CD4-positive, alpha-beta T cell treated with Interleukin-15 for 4 hours (primary cell): ENCODE measurements at regions not wholly inside any gene's neighbourhood (a gene's known extent, or its start where the extent isn't known, plus 50 kb on each side); places are given as distances from the start of the nearest gene placed in this dataset.
"Not testable (repeated sequence)": the region's sequence is repeated elsewhere in the genome, so short reads cannot be mapped to it uniquely, and the experiment has no call there.

ENCODE experiments used
- DNase-seq: peaks from one replicate; pipeline ENCODE4 v3.0.0-alpha.2; 2020; ENCODE audit warnings: low spot score

DNA sequence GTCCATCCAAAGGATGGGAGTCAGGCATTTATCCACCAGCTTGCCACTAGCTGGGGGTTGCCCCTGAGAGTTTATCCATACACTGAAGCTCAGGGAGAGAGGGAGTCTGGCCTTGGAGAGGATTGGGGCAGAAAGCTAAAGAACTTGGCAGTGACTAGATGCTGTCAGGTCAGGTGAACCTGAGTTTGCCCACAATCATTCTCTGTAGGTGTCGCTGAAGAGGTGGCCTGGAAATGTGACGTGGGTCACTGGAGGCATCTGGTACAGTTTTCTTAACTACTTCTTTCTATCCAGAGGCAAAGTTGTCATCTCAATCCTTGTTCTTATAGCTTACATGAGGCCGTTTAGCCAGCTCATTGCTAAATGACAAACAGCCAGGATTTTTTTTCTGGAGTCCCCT, 298.0 kb upstream of the CTNNB1 start:
- no peak for DNase-seq

DNA sequence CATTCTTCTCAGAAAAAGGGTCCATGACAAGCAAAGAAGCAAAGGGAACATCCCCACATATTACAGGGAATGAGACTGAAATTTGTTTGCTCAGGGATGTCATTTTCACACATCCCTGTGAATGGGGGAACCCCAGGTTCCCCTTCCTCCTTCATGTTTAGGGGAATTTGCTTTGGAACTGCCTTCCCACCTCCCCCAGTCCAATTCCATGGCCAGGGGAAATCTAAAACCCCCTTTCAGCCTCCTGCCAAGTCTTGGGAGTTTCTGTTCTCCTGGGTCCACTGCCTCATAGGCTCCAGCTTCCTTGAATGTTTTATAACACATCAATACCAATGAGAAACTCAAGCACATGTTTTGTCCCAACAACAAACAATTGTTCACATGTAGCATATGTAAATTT, 297.5 kb upstream of the CTNNB1 start:
- DNase-seq: no peak

- DNase-seq: not testable (repeated sequence)
These were observed 291.3 kb upstream of the CTNNB1 start for GRCh38 chr3:40907907-40908465.

GRCh38 chr3:40908612-40909011, 290.7 kb upstream of the CTNNB1 start:
- DNase-seq: no peak

- no peak for DNase-seq
These were observed 288.0 kb upstream of the CTNNB1 start for GRCh38 chr3:40911264-40911663.

DNA sequence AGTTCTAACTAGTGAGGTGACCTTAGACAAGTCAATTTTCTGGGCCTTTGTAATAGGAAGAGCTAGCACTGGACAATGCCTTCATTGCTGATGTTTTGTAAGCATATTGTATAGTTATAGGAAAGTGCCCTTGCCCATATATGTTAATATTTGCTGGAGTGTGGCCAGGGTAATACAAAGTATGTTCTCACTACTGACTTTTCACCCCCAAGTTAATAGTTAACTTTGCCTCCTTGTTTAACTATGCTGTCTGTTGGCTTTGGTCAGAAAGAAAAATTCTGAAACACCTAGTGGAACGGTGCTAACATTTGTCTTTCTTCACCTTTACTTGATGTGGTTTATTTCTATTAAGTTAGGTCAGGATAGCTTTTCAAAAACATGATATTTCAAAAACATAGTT, 287.4 kb upstream of the CTNNB1 start:
- DNase-seq: no peak

- no peak for DNase-seq
These were observed 286.8 kb upstream of the CTNNB1 start for GRCh38 chr3:40912461-40912860.

GRCh38 chr3:40913192-40913591, 286.1 kb upstream of the CTNNB1 start:
- no peak for DNase-seq

DNA sequence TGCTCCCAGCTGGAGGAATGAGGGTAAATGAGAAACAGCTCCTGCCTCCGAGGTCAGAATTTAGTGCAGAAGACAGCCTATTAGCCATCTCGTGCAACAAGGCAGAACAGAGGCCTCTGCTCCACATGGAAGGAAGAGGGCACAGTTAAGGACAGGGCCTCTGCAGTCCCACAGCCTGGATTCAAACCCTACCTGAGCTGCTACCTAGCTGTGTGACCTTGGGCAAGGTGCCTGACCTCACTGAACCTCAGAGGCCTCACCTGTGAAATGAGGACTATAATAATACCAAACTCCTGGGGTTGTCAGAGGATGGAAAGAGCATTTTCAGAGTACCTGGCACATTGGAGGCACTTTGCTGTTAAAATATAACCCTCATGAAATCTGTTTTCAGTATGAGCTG, 285.7 kb upstream of the CTNNB1 start:
- DNase-seq: no peak

DNA sequence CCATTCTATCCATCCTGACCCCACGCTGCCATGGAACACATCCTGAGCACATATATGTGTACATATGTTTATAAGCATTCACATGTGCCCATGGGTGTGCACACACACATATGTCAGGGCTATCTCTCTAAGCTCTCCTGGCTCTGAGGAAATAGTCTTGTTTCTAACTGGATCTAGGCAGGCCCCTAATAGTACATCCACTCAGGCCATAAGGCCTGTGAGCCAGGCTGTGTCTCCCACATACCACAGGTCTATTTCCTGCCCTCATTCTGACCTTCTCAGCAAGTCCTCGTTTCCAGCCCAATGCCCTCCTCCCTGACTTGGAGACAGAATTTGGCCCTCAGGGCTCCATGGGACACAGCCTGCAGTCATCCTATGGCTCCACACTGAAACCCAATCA, 284.8 kb upstream of the CTNNB1 start:
- DNase-seq: no peak

GRCh38 chr3:40915346-40915865, 283.9 kb upstream of the CTNNB1 start:
- DNase-seq: no peak

GRCh38 chr3:40920041-40920440, 279.3 kb upstream of the CTNNB1 start:
- DNase-seq: no peak

DNA sequence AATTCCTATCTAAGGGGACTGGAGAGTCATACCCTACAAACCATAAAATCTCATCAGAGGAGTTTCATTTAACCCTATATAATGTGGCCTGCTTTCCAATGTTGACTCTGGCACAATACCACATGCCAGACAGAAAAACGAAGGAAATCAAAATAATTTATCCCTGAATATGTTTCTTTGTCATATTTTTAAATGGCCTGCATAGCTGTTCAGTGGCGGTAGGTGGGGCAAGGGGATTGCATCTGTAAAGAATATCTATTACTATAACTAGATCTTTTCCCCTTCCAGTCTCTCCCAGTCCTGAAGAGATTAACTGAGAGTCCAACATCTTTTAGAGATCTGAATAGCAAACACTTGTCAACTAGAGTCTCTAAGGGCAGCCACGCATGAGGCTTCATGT, 278.1 kb upstream of the CTNNB1 start:
- no peak for DNase-seq

DNA sequence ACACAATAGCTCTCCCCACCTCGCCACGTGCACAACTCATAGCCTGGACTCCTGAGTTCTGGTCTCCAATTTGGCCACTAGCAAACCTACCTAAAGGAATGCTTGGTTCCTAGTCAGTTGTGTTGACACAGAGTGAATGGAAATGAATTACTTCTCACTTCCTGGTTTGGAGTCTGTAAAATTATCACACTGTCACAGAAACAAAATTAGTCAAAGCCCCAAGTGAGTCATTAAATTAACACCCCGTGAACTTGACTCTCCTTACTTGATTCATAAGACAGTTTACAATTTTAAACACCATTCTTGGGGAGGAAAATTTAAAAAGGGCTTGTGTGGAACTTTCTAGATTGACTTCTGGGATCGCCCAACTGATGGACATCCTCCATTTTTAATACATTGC, 276.2 kb upstream of the CTNNB1 start:
- no peak for DNase-seq

DNA sequence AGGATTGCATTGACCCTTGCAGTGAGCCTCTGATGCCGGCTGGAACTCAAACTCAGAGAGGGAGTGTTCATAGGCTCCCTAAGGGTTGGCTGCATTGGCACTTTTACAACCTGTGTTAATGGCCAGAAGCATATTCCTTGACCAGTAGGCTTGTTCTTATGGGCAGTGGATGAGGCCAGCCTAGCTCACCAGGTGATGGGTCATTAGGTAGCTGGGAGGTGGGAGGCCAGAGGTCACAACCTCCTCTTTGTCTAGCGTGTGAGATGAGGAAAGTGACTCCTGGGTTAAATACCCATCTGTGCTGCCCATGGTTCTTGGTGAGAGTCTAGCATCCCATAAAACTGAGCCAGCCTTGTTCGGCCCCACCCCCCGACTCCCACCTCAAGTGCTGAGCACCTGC, 275.7 kb upstream of the CTNNB1 start:
- no peak for DNase-seq

- DNase-seq: no peak
These were observed 274.7 kb upstream of the CTNNB1 start for GRCh38 chr3:40924559-40925141.

- no peak for DNase-seq
These were observed 274.1 kb upstream of the CTNNB1 start for GRCh38 chr3:40925231-40925630.

DNA sequence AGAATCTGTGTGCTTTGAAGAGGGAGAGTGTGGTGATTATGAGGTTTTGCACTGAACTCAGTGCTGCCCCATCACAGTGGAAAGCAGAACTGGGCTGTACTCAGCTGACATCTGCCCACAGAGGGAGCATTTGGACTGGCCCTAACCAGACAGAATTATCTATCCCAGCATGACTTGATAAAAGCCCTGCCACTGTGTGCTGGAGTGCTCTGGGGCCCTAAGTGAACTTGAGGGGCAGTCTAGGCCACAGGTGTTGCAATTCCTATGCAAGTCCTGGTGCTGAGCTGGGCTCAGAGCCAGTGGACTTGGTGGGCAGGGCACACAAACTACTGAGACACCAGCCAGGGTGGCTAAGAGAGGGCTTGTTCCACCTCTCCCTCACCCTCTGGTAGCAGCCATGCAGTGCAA, 269.2 kb upstream of the CTNNB1 start:
- DNase-seq: no peak

- DNase-seq: no peak
These were observed 268.5 kb upstream of the CTNNB1 start for GRCh38 chr3:40930756-40931155.

DNA sequence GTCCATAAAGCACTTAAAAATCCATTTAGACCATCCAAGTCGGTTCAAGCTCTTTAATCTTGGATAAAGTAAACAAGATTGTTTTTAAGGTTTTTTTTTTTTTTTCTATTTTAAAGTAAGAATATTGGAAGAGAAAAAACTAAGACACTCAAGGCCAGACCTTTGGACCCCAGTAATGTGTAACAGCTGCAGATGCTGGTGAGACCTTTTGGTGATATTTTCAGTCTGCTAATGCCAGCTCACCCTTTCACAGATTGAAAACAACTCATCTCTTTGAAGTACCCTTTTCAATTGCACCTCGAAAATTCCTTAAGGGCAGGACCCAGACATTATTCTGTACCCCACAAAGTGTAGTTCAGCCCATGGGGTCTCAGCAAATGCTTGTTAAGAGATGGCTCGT, 260.7 kb upstream of the CTNNB1 start:
- no peak for DNase-seq

- DNase-seq: no peak
These were observed 260.1 kb upstream of the CTNNB1 start for GRCh38 chr3:40939030-40939740.

DNA sequence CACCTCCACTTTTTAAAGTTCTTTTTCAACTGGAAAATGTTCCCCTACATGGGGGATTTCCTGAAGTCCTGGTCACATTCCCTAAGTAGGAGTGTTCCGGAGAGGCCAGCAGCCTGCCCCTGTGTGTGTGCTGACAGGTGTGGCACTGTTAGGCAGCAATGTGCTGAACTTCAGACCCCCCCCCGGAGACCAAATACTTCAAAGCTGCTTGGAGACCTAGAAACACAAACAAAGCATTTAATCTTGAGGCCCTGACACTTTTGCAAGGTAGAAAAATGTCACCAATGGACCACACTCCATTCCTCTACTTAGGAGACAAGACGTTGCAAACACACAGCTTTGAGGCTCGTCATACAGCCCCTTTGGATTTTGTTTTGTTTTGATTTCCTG, 259.6 kb upstream of the CTNNB1 start:
- DNase-seq: no peak

DNA sequence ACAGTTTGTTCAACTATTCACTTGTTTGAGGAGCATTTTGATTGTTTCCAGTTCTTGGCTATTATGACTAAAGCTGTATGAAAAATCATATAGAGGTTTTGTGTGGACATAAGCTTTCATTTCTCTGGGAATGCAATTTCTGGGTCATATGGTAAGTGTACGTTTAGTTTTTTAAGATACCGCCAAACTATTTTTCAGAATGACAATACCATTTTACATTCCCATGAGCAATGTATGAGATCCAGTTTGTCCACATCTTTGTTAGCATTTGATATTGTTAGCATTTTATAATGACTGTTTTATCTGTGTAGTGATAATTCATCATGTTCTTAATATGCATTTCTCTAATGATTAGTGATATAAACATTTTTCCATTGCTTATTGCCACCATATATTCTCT, 258.7 kb upstream of the CTNNB1 start:
- DNase-seq: no peak

DNA sequence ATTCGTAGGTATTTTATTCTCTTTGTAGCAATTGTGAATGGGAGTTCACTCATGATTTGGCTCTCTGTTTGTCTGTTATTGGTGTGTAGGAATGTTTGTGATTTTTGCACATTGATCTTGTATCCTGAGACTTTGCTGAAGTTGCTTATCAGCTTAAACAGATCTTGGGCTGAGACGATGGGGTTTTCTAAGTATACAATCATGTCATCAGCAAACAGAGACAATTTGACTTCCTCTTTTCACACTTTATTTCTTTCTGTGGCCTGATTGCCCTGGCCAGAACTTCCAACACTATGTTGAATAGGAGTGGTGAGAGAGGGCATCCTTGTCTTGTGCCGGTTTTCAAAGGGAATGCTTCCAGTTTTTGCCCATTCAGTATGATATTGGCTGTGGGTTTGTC, 252.3 kb upstream of the CTNNB1 start:
- not testable (repeated sequence) for DNase-seq
